Upper lobe of left lung (tissue), 6 donors: ENCODE measurements at regions not wholly inside any gene's neighbourhood (a gene's known extent, or its start where the extent isn't known, plus 50 kb on each side); places are given as distances from the start of the nearest gene placed in this dataset.

Experiments used
- ATAC-seq, 2 donors: fragments of 200-7000 bp; cut with Tn5 transposase; one replicate each; pipeline ENCODE4 v1.9.1; 2022; ENCODE audit warnings: mild to moderate bottlenecking in 2 of 2, moderate library complexity in 2 of 2; ENCODE audit not compliant: low FRiP score in 2 of 2
- DNase-seq, 2 donors: peaks; one replicate each; pipeline ENCODE4 v3.0.0-alpha.2; 2019 to 2020
- H3K27ac ChIP-seq, 4 donors: fragments of 200-600 bp; sonication (generic); one replicate each; pipeline ENCODE4 v1.5.1; 2016 to 2019
- H3K27me3 ChIP-seq, 4 donors: fragments of 200-600 bp; sonication (generic); one replicate each; pipeline ENCODE4 v1.5.1; 2017 to 2019
- H3K36me3 ChIP-seq, 4 donors: fragments of 200-600 bp; sonication (generic); one replicate each; pipeline ENCODE4 v1.5.1; 2016 to 2019
- H3K4me1 ChIP-seq, 4 donors: fragments of 200-600 bp; sonication (generic); one replicate each; pipeline ENCODE4 v1.5.1; 2018 to 2019
- H3K4me3 ChIP-seq, 4 donors: fragments of 200-600 bp; sonication (generic); one replicate each; pipeline ENCODE4 v1.5.1; 2017 to 2019; ENCODE audit warnings: mild to moderate bottlenecking in 2 of 4, moderate library complexity in 1 of 4
- H3K9me3 ChIP-seq, 4 donors: fragments of 200-600 bp; sonication (generic); one replicate each; pipeline ENCODE4 v1.5.1; 2018 to 2019
- EP300 ChIP-seq, 4 donors: sonication (generic); formaldehyde crosslinking; IDR thresholded peaks; one replicate each; pipeline ENCODE4 v1.5.1; 2017; ENCODE audit warnings: antibody characterized with exemption in 4 of 4, control low read depth in 2 of 4
- POLR2A ChIP-seq, 4 donors: fragments of 450-650 bp; IDR thresholded peaks; one replicate each; pipeline ENCODE4 v1.5.1; 2016 to 2017; ENCODE audit warnings: antibody characterized with exemption in 4 of 4, mild to moderate bottlenecking in 2 of 4
- POLR2AphosphoS5 ChIP-seq, 2 donors: sonication (generic); formaldehyde crosslinking; IDR thresholded peaks; one replicate each; pipeline ENCODE4 v1.5.1; 2017; ENCODE audit warnings: antibody characterized with exemption in 2 of 2
- WGBS, 2 donors: methylation state at CpG; one replicate each; pipeline ENCODE4 v1.1.5; 2017 to 2018; 5-methylcytosine and 5-hydroxymethylcytosine counted together
- TF ChIP-seq, protein P1 (sequence below), 6 experiments: fragments of 450-650 bp in 4 of 6; fragments of 200-600 bp in 2 of 6; sonication (generic) in 2 of 6; IDR thresholded peaks; one replicate each; pipeline ENCODE4 v1.5.1; 2016 to 2019; ENCODE audit warnings: antibody characterized with exemption in 6 of 6
- donor health status: DM: no; HTN: no; CAD: no; lungs with moderate emphysema.
- donor health status: DM: no; HTN: yes; CAD: no; lungs with severe emphysema.

DNA sequence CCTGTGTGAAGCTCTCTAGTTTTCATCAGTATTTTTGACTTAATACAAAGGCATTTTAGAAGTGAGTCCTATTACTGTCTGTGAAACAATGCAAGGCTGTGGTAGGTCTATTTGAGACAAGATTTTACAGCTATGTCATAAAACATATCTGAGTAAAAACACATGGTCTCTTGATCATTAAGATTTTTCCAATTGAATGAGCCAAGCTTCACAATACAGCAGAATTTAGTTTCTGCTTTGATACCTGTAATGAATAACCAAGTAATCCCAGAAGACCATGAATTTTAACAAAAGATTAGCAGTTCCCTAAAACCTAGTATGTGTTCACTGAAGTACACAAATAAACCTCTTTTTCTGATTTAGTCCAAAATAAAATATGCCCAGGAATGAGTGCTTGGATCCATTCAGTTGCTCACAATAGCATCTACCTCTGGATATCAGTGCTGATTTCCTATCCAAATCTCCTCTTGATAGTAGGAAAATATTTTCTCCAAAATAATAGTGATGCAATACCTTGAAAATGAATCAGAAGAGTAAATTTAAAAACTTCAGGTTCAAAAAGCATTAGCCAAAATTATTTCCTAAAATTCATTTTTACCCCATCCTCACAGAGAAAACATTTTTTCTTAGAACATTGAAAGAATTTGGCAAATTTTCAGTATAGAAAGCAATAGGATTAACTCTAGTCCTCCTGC lies 533.5 kb upstream of the SGCG start:
- Histone ChIP-seq H3K9me3 (no peaks in the 10 kb centered on the region), H3K36me3 (no peaks in the 10 kb centered on the region), H3K27me3 (no peaks in the 10 kb centered on the region), H3K4me1 (no peaks in the 10 kb centered on the region), H3K27ac (no peak overlapping the region), H3K4me3 (no peak overlapping the region)
- no peak for TF ChIP-seq EP300 (IDR thresholded peaks at IDR 0.05)
- no peak for TF ChIP-seq POLR2AphosphoS5 (IDR thresholded peaks at IDR 0.05)
- TF ChIP-seq POLR2A (IDR thresholded peaks at IDR 0.05): no peak
- no peak for ATAC-seq
- no peak for DNase-seq

DNA sequence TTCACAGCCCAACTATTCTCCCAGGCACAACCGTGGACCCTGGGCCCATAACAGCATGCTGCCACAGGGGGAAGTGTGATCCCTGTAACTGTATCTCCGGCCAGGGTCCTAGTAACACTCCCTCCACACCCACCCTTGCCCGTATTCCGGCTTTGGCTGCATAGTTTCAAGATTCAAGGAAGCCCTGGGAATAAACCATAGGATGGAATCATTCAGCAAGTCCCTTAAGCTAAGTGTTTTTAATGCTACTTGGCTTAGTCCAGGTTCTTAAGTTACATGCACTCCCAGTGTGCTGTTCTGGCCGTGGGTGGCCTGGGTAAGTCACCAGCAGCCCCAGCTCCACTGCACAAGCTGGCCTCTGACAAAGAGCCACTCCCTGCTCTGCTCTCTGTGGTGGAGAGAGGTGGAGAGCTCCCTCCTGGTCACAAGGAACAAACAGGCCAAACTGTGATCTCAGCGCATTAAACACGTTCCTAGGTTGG lies 532.4 kb upstream of the SGCG start:
- no peaks in the 10 kb centered on the region for H3K27me3 ChIP-seq
- 50 to 54% methylated on average over 7 of the region's 7 CpGs for WGBS, 2 donors
- no peak for TF ChIP-seq POLR2AphosphoS5 (IDR thresholded peaks at IDR 0.05)
- no peak for TF ChIP-seq EP300 (IDR thresholded peaks at IDR 0.05)
- TF ChIP-seq POLR2A (IDR thresholded peaks at IDR 0.05): no peak
- TF ChIP-seq, protein P1, sequence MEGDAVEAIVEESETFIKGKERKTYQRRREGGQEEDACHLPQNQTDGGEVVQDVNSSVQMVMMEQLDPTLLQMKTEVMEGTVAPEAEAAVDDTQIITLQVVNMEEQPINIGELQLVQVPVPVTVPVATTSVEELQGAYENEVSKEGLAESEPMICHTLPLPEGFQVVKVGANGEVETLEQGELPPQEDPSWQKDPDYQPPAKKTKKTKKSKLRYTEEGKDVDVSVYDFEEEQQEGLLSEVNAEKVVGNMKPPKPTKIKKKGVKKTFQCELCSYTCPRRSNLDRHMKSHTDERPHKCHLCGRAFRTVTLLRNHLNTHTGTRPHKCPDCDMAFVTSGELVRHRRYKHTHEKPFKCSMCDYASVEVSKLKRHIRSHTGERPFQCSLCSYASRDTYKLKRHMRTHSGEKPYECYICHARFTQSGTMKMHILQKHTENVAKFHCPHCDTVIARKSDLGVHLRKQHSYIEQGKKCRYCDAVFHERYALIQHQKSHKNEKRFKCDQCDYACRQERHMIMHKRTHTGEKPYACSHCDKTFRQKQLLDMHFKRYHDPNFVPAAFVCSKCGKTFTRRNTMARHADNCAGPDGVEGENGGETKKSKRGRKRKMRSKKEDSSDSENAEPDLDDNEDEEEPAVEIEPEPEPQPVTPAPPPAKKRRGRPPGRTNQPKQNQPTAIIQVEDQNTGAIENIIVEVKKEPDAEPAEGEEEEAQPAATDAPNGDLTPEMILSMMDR (IDR thresholded peaks at IDR 0.05): no peak
- no peaks in the 10 kb centered on the region for H3K36me3 ChIP-seq
- no peak overlapping the region for H3K4me3 ChIP-seq
- H3K27ac ChIP-seq: no peak overlapping the region
- peak; percentile 80 to 88 for ATAC-seq
- no peaks in the 10 kb centered on the region for H3K4me1 ChIP-seq
- H3K9me3 ChIP-seq: no peaks in the 10 kb centered on the region
- DNase-seq: peak in 1 of 2 donors; percentile 47

DNA sequence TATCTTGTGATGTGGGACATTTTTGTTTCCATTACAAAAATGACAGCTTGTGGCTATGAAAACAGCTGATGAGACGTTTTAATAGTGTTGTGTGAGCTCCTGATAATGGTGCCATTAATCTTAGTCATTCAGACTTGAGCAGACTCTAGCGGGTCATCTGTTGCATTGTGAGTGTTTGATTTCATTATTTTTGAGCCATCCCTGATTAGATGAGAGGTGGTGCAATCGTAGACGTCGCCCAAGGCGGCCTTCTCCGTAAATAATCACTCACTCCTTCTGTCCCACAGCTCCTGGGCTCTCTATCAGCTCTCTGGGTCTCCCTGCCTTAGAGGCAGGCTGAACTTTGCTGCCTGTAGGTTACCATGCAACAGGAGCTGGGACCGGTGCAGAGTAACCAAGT lies 528.0 kb upstream of the SGCG start:
- H3K4me1 ChIP-seq: no peaks in the 10 kb centered on the region
- H3K36me3 ChIP-seq: no peaks in the 10 kb centered on the region
- H3K4me3 ChIP-seq: no peak overlapping the region
- TF ChIP-seq, protein P1 (IDR thresholded peaks at IDR 0.05): no peak
- TF ChIP-seq EP300 (IDR thresholded peaks at IDR 0.05) (no peak), POLR2A (IDR thresholded peaks at IDR 0.05) (no peak), POLR2AphosphoS5 (IDR thresholded peaks at IDR 0.05) (no peak)
- DNase-seq: no peak
- ATAC-seq: no peak
- H3K9me3 ChIP-seq: no peaks in the 10 kb centered on the region
- no peak overlapping the region for H3K27ac ChIP-seq
- WGBS, 2 donors: 60 to 73% methylated on average over 8 of the region's 8 CpGs
- no peaks in the 10 kb centered on the region for H3K27me3 ChIP-seq

DNA sequence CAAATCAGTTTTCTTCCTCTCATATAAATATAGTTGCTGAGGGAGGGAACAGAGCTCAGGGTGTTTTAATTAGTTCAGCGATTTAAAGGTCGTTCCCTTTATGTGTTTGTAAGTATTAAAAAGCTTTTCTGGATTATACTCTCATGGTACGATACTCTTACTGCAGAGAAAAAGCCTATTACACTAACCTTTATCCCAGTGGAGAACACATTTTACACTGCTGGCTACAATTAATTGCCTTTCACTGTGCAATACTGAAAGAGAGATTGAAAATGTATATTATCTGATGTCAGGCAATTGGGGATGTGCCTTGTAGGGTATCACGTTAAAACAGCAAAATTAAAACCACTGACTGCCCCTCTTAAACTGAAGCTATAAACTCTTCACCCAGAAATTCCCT lies 526.9 kb upstream of the SGCG start:
- DNase-seq (no peak), ATAC-seq (no peak)

DNA sequence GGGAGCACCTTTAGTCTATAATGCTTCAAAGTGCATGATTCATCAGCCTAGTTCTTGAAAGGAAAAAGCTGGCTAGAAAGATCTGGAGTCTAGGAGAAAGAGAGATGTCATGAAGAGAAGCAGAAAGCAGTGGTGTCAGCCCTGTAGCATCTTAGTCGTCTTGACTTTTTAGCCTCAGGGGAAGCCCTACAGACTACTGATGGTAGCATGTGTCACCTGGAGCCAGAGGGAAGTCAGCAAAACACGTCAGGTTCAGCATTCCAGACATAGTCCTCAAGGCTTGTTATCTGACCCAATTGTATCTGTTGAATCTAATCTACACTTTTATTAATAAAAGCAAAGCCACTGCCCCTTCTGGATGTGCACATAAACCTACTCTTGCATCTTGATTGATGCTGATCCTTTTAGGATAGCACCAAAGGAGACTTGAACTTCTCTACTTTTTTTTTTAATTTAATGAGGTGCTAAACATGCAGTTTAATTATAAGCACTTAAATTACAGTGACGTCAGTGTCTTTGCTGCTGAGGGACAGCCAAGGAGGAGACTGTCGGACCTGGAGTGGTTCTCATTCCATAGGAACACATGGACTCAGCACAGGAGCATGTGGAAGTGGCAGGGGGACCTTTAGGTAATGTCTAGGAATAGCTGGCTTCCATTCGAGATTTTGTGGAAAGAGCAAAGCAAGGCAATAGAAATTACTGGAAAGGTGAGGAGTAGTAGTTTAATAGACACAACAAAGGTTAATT lies 525.5 kb upstream of the SGCG start:
- no peaks in the 10 kb centered on the region for H3K9me3 ChIP-seq
- no peak overlapping the region for H3K27ac ChIP-seq
- ATAC-seq (no peak), DNase-seq (no peak)
- H3K4me1 ChIP-seq: no peaks in the 10 kb centered on the region
- H3K36me3 ChIP-seq: no peaks in the 10 kb centered on the region
- TF ChIP-seq EP300 (IDR thresholded peaks at IDR 0.05) (no peak), POLR2AphosphoS5 (IDR thresholded peaks at IDR 0.05) (no peak), POLR2A (IDR thresholded peaks at IDR 0.05) (no peak)
- TF ChIP-seq, protein P1 (IDR thresholded peaks at IDR 0.05): no peak
- WGBS, 2 donors: 64 to 66% methylated on average over 5 of the region's 5 CpGs
- H3K4me3 ChIP-seq: no peak overlapping the region
- no peaks in the 10 kb centered on the region for H3K27me3 ChIP-seq

More for the DNA sequence above, 526.9 kb upstream of the SGCG start:
- no peaks in the 10 kb centered on the region for H3K36me3 ChIP-seq
- H3K4me3 ChIP-seq: no peak overlapping the region
- no peak overlapping the region for H3K27ac ChIP-seq
- TF ChIP-seq POLR2AphosphoS5 (IDR thresholded peaks at IDR 0.05): no peak
- TF ChIP-seq, protein P1 (IDR thresholded peaks at IDR 0.05): no peak
- no peak for TF ChIP-seq POLR2A (IDR thresholded peaks at IDR 0.05)
- no peak for TF ChIP-seq EP300 (IDR thresholded peaks at IDR 0.05)
- 82 to 84% methylated on average over 4 of the region's 4 CpGs for WGBS, 2 donors
- no peaks in the 10 kb centered on the region for H3K9me3 ChIP-seq
- no peaks in the 10 kb centered on the region for H3K4me1 ChIP-seq
- no peaks in the 10 kb centered on the region for H3K27me3 ChIP-seq
